Ecto neural progenitor cell (in vitro differentiated cells): ENCODE measurements at regions not wholly inside any gene's neighbourhood (a gene's known extent, or its start where the extent isn't known, plus 50 kb on each side); places are given as distances from the start of the nearest gene placed in this dataset.
"Not testable (repeated sequence)": the region's sequence is repeated elsewhere in the genome, so short reads cannot be mapped to it uniquely, and the experiment has no call there.

Experiments used
- DNase-seq: peaks from one replicate; pipeline ENCODE4 v3.0.0-alpha.2; 2018; ENCODE audit warnings: low spot score

DNA sequence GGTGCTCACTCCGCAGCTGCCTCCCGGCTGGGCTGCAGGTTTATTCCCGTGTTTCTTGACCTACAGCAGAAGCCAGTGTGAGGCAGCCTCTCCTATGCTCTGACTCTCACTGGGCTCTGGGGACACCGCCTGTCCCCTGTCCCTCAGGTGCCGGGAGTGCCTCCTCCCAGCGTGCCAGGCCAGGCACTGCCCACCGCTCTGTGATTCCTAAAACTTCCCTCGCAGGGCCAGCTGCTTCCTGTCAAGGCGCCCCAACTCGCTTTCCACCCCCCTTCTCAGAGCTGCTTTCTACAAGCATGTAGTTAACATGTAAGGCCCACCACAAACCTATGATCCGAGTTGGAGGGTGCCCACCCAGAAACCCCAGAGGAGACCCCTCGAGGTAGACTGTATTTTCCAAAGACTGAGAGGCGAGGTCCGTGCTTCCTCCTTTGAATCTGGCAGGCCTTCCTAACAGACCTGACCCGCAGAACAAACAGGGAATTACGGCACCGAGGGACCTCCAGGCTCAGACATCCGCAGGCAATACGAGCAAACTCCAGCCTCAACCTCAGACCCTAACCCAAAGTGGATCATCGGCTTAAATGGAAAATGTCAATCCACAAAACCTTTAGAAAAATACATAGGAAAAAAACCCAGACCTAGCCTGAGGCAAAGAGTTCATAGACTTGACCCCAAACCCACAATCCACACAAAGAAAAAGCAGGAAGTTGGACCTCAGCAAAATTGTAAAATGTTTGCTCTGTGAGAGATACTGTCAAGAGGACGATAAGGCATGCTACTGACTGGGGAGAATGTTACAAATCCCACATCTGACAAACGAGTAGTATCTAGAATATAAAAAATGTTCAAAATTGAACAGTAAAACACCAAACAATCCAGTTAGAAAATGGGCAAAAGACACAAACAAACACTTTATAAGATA, 121.3 kb upstream of the IQSEC1 start:
- DNase-seq: no peak

DNA sequence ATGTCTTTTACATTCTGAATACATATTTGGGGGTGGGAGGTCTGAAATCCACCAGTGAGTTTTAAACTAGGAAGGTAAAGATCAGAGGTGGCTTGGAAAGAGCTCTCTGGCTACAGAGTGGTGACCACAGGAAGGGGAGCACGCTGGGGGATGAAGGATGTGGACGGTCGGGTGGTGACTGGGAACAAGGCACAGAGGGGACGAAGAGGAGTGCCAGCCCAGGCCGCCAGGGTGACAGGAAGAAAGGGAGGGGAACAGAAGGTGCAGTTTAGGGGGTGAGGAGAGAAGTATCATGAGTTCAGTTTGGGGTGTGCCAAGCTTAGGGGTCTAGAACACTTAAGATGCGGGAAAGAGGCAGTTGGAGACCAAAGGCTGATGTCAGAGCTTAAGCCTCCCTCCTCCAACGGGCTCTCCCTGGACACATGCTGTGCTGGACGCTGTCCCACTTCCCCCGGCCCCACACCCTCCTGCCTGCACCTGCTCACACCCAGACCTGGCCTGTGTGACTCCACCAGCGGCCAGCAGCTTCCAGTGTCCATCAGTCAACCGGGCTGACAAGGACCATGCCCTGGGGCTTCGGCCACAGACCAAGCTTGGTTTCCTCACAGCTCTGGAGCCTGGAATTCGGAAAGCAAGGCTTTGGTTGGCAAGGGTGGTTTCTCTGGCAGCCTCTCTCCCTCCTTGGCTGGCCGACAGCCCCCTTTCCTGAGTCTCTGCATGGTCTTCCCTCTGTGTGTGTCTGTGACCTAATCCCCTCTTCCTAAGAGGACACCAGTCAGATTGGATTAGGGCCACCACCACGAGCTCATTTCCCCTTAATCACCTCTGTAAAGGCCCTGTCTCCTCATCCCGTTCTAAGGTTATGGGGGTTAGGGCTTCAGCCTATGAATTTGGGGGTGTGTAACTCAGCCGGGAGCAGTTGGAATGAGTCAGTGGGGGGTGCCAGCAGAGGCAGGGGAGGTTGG, 120.4 kb upstream of the IQSEC1 start:
- no peak for DNase-seq

DNA sequence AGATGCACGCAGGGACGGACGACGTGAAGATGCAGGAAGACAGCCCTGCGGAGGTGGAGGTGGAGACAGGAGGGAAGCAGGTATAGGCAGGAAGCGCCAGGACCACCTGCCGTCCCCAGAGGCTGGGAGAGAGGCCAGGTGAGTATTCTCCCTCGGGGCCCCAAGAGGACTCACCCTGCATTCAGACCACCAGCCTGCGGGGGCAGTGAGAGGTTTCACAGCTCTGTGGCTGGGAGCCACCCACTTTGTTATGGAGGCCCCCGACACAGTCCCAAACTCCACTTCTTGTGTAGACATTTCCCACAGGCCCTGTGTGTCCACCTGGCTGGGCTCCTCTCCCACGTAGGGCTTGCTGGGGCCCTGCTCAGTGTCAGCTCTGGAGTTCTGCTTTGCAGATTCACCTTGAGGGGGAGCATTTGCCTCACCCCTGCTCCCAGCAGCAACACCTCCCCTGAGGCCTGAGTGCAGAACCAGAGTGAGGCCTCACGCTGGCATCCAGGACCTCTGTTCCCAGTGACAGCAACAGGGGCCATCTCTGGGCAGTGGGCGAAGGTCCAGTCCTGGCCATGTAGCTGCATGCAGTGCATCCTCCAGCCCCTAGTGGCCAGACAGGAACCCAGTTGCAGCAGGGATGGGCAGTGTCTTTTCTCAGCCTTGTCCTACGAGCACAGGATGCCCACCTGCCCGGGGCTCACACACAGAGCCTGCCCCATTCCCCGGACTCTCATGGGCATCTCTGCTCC, 119.4 kb upstream of the IQSEC1 start:
- DNase-seq: no peak

DNA sequence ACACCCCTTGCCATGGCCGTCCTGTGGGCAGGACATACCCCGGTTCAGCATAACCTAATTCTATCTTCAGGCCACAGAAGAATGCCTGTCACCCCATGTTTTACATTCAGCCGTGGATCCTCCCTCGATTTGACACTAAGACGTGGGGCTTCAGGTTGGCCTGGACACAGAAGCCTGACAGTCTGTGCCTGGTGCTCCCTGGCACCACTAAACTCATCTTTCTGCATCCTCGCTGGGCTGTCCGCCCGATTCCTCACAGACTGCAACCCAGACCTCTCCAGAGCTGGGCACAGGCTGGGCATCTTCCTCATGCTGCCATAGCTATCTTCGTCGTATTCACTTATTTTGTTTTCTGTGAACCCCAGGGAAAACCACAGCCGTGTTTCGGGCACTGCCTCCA, 117.8 kb upstream of the IQSEC1 start:
- no peak for DNase-seq

DNA sequence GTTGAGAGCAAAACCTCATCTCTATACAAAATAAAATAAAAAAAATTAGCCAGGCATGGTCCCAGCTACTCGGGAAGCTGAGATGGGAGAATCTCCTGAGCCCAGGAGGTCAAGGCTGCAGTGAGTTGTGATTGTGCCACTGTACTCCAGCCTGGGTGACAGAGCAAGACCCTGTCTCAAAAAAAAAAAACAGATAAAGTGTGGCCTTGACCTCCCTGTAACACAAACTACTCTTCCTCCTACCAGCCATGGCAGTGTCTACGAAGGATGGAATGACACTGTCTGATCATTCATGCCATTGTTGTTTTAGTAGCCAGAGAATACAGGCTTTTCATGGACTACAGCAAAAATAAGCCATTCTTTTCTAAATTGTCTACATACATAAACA, 117.1 kb upstream of the IQSEC1 start:
- DNase-seq: no peak

DNA sequence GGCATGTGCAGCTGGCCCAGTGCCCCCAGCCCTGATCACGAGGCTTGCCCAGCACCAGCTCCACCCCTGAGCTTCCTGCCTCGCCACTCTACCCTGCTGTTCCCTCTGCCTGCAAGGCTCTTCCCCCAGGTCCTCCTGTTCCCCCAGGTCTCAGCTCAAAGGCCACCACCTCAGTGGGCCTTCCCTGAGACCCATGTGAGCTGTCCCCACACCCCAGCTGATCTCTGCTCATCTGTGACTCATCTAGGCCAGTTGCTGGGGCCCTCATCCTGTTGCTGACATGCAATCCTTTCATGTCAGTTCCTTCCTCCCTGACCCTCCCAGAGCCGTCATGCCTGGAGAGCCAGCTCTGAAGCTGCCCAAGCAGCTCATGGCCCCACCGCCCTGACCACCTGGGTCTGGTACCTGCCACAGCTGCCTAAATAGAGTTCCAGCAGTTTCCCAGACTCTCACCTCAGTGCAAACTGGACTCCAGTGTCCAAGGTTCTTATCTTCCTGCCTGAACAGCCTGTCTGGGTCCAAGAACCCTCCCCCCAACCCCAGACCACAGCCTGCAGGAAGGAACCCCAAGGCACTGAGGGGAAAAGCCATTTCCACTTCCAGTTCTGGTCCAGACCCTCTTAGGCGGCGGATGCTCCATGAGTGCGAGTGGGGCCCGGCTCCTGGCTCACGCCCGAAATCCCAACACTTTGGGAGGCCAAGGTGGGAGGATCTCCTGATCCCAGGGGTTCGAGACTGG, 116.6 kb upstream of the IQSEC1 start:
- DNase-seq: no peak

DNA sequence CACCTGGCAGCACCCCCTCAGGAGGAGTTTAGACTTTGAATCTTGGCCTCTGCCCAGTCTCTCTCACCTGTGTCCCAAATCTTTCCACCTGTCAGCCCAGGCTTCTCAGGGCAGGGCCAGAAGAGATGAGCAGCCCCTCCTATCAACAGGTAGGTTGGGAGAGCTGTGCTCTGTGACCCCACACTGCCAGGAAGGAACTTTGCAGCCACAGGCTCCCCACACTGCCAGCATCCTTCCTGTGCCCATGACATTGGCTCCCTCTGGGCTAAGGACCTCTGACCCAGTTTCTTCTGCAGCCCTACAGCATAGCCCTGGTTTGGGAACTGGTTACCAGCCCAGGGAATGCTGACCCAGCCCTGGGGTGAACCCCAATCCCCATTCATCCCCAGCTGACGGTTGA, 115.7 kb upstream of the IQSEC1 start:
- DNase-seq: no peak

DNA sequence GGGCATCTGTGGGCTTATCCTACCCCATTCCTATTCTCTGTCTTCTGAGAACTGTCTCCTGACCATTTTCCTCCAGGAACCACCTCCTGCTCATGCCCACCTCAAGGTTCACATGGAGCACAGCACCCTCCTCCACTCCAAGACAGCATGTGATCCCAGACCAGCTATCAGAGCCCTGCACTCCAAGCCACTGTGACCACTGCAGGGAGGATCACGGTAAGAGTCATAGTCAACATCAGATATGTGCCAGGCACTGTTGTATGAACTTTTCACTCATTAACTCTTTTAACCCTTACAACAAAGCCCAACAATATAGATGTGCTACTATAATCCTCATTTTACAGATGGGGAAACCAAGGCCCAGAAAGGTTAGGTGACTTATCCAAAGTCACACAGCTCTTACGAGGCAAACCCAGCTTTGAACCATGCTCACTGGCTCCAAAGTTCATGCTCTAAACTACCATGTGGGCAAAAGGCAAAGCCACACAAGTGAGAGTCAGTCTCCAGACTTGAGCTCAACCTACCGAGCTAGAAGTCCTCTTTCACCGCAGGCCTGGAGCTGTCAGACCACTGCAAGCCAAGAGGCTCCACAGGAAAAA, 115.1 kb upstream of the IQSEC1 start:
- DNase-seq: no peak

DNA sequence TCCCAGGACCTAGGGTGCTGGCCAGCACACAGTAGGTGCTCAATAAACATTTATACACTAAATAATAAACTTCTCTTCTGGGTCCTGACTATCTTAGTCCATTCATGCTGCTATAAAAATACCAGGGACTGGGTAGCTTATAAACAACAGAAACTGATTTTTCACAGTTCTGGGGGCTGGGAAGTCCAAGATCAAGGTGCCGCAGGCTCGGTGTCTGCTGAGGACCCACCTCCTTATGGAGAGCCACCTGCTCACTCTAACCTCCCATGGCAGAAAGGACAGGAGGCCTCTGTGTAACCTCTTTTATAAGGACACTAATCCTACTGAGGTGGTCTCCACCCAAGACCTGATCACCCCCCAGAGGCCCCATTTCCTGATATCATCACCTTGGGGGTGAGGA, 114.4 kb upstream of the IQSEC1 start:
- no peak for DNase-seq

DNA sequence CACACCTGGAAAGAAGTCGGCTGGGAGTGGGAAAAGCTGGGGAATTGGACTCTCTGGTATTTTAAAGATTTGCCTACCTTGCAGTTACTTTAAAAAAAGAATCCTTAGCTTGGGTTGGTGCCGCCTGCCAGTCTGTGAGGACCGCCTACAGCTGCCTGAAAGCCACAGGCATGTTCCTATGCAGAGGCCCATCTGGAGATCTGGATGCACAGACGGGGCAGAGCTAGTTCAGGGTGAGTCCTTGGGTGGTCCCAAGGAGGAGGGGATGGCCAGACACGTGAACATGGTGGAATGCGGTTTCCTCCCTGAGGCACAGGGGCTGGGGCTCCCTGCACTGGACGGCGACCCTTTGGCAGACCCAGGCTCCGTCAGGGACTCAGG, 113.2 kb upstream of the IQSEC1 start:
- DNase-seq: no peak

DNA sequence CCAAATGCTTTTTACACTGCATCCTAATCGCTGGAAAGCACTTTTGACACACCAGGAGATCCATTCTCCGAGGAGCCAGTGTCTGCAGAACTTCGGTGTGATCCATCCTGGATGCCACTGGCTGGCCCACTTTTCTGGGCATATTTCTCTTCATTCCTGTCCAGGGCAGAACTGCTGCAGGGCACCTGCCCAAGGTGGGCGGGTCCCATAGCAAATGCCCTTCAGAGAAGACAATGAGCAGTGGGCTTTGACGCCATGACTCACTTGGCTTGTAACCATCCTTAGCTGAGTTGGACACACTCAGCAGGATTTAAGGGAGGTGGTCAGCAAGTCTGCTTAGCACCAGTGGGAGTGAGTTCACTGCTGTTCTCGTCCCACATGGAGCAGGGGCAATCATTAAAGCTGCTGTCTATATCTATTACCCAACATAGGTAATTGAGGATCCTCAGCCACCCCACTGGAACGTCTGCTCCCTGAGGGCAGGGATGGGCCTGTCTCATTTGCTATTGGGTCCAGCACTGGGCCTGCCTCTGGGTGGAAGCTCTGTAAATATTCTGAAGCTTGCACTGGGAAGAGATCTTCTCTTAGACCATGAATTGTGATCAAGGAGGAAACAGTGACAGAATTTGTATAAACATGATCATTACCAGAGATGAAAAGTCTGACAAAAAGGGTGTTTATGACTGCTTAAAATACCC, 112.7 kb upstream of the IQSEC1 start:
- no peak for DNase-seq

DNA sequence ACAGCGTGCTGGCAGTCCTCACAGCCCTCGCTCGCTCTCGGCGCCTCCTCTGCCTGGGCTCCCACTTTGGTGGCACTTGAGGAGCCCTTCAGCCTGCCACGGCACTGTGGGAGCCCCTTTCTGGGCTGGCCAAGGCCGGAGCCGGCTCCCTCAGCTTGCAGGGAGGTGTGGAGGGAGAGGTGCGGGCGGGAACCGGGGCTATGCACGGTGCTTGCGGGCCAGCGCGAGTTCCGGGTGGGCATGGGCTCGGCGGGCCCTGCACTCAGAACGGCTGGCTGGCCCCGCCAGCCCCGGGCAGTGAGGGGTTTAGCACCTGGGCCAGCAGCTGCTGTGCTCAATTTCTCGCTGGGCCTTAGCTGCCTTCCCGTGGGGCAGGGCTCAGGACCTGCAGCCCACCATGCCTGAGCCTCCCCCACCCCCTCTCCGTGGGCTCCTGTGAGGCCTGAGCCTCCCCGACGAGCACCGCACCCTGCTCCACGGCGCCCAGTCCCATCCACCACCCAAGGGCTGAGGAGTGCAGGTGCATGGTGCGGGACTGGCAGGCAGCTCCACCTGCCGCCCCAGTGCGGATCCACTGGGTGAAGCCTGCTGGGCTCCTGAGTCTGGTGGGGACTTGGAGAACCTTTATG, 106.5 kb upstream of the IQSEC1 start:
- not testable (repeated sequence) for DNase-seq

DNA sequence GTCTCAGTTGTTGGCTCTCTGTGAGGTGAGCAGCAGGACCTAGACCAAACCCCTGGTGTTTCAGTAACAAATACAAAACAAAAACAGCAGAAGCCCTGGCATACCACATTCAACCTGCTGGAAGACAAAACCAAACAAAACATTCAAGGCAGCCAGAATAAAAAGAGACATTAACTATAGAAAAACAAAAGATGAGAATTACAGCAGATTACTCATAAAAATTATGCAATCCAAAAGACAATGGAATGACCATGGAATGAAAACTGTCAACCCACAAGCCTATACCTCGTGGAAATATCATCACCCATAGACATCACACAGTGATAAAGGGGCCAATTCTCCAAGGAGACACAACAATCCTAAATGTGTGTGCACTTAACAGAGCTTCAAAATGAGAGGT, 106.0 kb upstream of the IQSEC1 start:
- DNase-seq: no peak

DNA sequence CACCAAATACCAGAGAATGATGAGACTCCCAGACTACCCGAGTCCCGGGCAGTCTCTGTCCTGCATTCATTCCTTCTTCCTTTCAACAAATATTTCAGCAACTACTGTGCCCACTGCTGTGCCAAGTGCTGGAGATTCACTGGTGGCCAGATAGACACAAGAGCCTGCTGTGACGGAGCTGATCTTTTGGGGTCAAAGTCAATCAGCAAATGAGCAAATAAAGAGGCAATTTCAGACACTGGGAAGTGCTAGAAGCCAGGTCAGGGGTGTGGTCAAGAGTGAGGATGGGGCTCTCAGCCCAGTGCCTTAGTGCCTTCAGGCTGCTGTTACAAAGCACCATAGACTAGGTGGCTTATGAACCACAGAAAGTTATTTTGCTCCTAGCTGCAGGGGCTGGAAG, 104.9 kb upstream of the IQSEC1 start:
- DNase-seq: no peak

DNA sequence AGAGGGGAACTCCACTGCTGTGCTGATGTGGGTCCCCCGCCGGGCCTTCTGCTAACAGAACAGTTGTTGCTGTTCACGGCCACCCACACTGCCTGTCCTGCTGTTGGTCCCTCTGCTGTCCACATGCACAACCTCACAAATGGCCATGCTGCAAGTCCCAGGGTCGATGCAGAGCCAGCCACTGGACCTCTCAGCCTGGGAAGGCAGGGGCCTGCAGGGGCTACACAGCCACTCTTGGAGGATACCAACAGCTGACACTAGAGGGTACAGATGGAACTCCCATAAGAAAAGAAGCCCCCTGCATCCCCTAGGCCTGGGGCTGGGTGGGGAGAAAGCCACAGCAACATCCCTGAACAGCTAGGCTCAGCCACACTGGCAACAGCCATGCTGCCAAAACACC, 104.4 kb upstream of the IQSEC1 start:
- DNase-seq: no peak

DNA sequence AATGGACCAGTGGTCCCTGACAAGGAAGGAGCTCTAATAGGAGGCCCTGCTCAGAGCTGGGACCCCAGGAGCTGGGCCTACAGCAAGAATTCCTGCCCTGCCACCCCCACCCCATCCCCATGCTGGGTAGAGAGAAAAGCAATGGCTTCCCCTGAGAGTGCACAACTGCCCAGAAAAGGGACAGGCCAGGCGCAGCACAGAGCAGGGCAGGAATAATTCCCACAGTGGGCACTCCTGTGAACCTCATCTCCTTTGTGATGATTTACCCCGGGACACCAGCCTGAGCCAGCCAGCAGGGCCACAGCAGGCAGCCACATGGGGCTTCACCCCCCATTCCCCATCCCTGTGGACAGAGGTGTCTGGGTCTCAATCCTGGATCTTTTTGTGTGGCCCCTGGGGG, 104.0 kb upstream of the IQSEC1 start:
- DNase-seq: no peak

DNA sequence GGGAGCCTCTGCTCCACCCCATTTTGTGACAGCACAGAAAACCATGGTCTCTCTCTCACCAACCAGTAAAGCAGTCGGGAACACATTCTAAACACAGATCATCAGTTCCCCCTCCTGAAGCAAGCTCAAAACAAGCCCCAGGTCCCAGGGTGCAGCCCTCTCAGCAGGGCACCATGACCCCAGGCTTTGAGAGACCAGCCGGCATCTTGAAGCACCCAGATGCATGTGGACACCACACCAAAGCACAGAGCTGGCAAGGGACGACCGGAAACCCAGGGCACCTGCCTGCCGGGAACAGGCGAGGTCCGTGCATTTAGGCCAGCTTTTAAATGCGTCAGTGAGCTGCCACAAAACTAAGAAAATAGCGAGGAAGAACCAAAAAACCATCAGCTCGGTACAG, 103.2 kb upstream of the IQSEC1 start:
- no peak for DNase-seq

DNA sequence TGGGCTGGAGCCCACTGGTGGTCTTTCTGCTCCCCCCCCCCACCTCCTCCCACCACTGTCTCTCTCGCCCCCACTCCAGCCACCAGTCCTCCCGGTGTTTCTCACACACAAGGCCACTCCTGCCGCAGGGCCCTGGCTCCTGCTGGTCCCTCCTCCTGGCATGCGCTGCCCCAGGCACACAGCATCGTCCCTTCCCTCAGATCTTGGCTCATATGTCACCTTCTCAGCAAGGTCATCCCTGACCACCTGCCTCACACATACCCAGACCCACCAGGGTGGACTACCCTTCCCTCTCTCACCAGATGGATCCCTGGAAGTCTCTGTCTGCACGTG, 101.5 kb upstream of the IQSEC1 start:
- DNase-seq: no peak

DNA sequence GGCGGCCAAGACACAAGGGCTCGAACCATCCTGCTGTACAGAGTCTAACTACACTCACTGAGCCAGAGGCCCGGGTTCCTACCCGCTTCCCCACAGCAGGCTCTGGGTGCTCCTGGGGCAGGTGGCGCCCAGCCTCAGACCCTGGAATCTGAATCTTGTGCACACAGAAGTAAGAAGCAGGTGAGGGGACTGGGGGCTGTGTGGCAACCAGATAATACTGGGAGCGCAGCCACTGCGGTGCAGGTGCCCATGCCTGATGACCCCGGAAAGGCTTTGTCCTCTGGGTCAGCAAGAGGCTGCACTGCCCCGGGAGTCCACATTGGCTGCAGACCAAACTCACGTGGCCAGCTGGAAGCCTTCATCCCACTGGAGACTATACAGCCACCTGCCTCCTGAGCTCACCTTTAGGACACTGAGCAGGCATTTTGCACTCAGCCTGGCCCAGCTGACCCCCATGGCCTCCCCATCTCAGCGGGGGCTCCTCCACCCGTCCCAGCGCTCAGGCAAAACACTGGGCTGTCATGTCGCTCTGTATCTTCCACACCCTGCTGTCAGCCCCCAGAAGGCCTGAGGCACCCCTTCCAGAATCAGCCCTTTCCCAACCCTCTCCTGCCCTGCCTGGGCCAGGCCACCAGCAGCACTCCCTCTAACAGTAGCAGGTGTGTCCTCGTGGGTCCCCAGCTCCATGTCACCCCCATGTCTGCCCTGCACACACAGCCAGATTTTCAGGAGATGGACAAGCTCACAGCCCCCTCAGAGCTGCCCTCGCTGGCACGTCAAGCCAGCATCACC, 101.0 kb upstream of the IQSEC1 start:
- no peak for DNase-seq
